IMR-90 (cell line): ENCODE measurements at regions not wholly inside any gene's neighbourhood (a gene's known extent, or its start where the extent isn't known, plus 50 kb on each side); places are given as distances from the start of the nearest gene placed in this dataset.

ENCODE experiments used
- BHLHE40 ChIP-seq: fragments of 150-350 bp; IDR thresholded peaks from 2 replicates; pipeline ENCODE4 v1.6.1; 2016; ENCODE audit warnings: mild to moderate bottlenecking, low read depth, low read length
- MXI1 ChIP-seq: IDR thresholded peaks from 2 replicates; pipeline ENCODE4 v1.6.1; 2012; ENCODE audit warnings: low read depth, mild to moderate bottlenecking, low read length, moderate library complexity, borderline replicate concordance
- POLR2A ChIP-seq: IDR thresholded peaks from 2 replicates; pipeline ENCODE4 v1.6.1; 2012; ENCODE audit warnings: mild to moderate bottlenecking, low read depth, low read length
- USF2 ChIP-seq: fragments of 150-350 bp; IDR thresholded peaks from 2 replicates; pipeline ENCODE4 v1.6.1; 2017; ENCODE audit warnings: mild to moderate bottlenecking, antibody characterized with exemption, low read length, low read depth
- TF ChIP-seq, protein P1 (sequence below): conservative IDR thresholded peaks from 2 replicates; pipeline ENCODE4 v1.5.1; 2012; ENCODE audit warnings: mild to moderate bottlenecking, low read depth, low read length, improper control_type of control experiment

DNA sequence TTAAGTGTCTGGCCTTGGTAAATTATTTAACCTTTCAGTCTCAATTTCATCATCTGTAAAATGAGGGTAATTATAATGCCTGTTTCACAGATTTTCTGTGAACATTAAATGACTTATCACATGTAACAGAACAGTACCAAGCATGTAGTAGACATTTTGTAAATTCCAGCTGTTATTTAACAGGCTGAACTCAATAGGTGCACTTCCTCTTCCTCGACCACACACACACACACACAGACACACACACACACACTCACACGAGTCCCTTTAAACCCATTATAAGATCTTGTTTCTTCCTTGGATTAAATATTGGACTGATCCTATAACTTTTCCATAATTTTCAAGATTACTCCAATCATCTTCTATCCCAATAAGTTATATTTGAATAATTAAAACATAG lies 53.4 kb upstream of the COL25A1 start:
- no peak for TF ChIP-seq POLR2A
- TF ChIP-seq, protein P1, sequence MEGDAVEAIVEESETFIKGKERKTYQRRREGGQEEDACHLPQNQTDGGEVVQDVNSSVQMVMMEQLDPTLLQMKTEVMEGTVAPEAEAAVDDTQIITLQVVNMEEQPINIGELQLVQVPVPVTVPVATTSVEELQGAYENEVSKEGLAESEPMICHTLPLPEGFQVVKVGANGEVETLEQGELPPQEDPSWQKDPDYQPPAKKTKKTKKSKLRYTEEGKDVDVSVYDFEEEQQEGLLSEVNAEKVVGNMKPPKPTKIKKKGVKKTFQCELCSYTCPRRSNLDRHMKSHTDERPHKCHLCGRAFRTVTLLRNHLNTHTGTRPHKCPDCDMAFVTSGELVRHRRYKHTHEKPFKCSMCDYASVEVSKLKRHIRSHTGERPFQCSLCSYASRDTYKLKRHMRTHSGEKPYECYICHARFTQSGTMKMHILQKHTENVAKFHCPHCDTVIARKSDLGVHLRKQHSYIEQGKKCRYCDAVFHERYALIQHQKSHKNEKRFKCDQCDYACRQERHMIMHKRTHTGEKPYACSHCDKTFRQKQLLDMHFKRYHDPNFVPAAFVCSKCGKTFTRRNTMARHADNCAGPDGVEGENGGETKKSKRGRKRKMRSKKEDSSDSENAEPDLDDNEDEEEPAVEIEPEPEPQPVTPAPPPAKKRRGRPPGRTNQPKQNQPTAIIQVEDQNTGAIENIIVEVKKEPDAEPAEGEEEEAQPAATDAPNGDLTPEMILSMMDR, result no peak
- no peak for TF ChIP-seq BHLHE40
- TF ChIP-seq USF2, result no peak
- no peak for TF ChIP-seq MXI1
